HG02759 (cell line): ENCODE measurements at regions not wholly inside any gene's neighbourhood (a gene's known extent, or its start where the extent isn't known, plus 50 kb on each side); places are given as distances from the start of the nearest gene placed in this dataset.

Source experiments
- ATAC-seq: cut with Tn5 transposase; IDR thresholded peaks from one replicate; pipeline ENCODE4 v1.9.1; 2021; ENCODE audit warnings: mild to moderate bottlenecking, moderate library complexity; ENCODE audit not compliant: unreplicated experiment

GRCh38 chr4:71151054-71151453 is 157.6 kb downstream of the DCK start:
- no peak for ATAC-seq

- no peak for ATAC-seq
These were observed 163.2 kb downstream of the DCK start for GRCh38 chr4:71156616-71157015.

GRCh38 chr4:71162386-71162785 is 168.9 kb downstream of the DCK start:
- no peak for ATAC-seq

- no peak for ATAC-seq
These were observed 169.9 kb downstream of the DCK start for GRCh38 chr4:71163317-71163716.

- no peak for ATAC-seq
These were observed 171.7 kb upstream of the SLC4A4 start for GRCh38 chr4:71167083-71167482.

GRCh38 chr4:71171592-71171991 is 167.2 kb upstream of the SLC4A4 start:
- ATAC-seq: no peak

GRCh38 chr4:71181332-71181731 is 157.5 kb upstream of the SLC4A4 start:
- ATAC-seq: no peak

GRCh38 chr4:71184195-71184781 is 154.5 kb upstream of the SLC4A4 start:
- peak; percentile 54 for ATAC-seq

GRCh38 chr4:71185037-71185436 is 153.8 kb upstream of the SLC4A4 start:
- no peak for ATAC-seq

GRCh38 chr4:71186257-71186565 is 152.6 kb upstream of the SLC4A4 start:
- ATAC-seq: no peak

GRCh38 chr4:71186566-71187403 is 152.0 kb upstream of the SLC4A4 start:
- peak; percentile 46 for ATAC-seq

- ATAC-seq: peak; percentile 31
These were observed 151.2 kb upstream of the SLC4A4 start for GRCh38 chr4:71187404-71188155.

GRCh38 chr4:71188156-71188640 is 150.6 kb upstream of the SLC4A4 start:
- no peak for ATAC-seq

GRCh38 chr4:71188951-71189350 is 149.9 kb upstream of the SLC4A4 start:
- no peak for ATAC-seq

- no peak for ATAC-seq
These were observed 149.3 kb upstream of the SLC4A4 start for GRCh38 chr4:71189471-71189870.

- ATAC-seq: no peak
These were observed 144.4 kb upstream of the SLC4A4 start for GRCh38 chr4:71194454-71194853.

- no peak for ATAC-seq
These were observed 142.9 kb upstream of the SLC4A4 start for GRCh38 chr4:71195924-71196323.

GRCh38 chr4:71198958-71199357 is 139.9 kb upstream of the SLC4A4 start:
- no peak for ATAC-seq

GRCh38 chr4:71201057-71201456 is 137.8 kb upstream of the SLC4A4 start:
- no peak for ATAC-seq

GRCh38 chr4:71201817-71202576 is 136.8 kb upstream of the SLC4A4 start:
- ATAC-seq: no peak

GRCh38 chr4:71202705-71203104 is 136.1 kb upstream of the SLC4A4 start:
- no peak for ATAC-seq
